GM18508 (cell line): ENCODE measurements at regions not wholly inside any gene's neighbourhood (a gene's known extent, or its start where the extent isn't known, plus 50 kb on each side); places are given as distances from the start of the nearest gene placed in this dataset.
"Not testable (repeated sequence)": the region's sequence is repeated elsewhere in the genome, so short reads cannot be mapped to it uniquely, and the experiment has no call there.

Source experiments
- ATAC-seq: cut with Tn5 transposase; IDR thresholded peaks from one replicate; pipeline ENCODE4 v1.9.1; 2021; ENCODE audit warnings: moderate number of reproducible peaks; ENCODE audit not compliant: insufficient read depth, unreplicated experiment

DNA sequence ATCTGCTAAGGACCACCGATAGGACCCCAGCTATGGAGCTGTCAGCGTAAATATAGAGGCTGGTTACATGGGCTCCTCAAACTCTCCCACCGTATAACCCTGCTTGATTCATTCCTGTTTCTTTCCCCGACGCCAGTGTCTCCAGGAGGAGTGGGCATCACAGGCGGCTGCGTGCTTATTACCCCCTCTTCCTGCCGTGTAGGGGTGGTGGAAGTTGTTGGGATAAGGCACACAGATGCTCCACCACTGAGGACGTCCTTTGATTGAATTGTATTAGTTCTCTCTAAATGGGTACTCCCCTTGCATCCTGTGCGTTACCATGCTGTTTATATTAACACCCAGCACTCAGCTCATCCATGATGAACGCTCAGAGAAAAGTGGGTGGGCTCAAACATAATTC lies 104.6 kb downstream of the ZBTB18 start:
- no peak for ATAC-seq

DNA sequence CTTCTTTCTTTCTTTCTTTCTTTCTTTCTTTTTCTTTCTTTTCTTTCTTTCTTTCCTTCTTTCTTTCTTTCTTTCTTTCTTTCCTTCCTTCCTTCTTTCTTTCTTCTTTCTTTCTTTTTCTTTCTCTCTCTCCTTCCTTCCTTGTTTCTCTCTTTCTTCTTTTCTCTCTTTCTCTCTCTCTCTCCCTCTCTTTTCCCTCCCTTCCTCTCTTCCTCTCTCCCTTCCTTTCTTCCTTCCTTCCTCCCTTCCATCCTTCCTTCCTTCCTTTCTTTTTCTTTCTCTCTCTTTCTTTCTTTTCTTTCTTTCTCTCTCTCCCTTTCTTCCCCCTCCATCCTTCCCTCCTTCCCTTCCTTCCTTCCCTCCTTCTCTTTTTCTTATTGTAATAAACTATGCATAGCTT lies 105.5 kb downstream of the ZBTB18 start:
- ATAC-seq = not testable (repeated sequence)

DNA sequence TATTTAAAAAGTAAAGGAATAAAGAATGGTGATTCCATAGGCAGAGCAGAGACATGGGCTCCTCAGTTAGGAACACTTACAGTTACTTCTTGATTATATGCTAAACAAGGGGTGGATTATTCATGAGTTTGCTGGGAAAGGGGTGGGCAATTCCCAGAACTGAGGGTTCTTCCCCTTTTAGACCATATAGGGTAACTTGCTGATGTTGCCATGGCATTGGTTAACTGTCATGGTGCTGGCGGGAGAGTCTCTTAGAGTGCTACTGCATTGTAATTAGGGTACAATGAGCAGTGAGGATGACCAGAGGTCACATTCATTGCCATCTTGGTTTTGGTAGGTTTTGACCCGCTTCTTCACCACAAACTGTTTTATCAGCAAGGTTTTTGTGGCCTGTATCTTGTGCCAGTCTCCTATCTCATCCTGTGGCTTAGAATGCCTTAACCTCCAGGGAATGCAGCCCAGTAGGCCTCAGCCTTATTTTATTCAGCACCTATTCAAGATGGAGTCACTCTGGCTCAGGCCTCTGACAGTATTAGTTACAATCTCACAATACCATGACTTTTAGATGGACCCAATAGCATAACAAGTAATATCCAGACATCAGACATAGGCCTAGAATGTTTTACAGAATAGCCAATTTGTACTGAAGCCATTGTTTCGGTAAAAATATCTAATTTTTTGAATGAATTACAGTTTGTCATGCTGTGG lies 106.8 kb downstream of the ZBTB18 start:
- no peak for ATAC-seq

DNA sequence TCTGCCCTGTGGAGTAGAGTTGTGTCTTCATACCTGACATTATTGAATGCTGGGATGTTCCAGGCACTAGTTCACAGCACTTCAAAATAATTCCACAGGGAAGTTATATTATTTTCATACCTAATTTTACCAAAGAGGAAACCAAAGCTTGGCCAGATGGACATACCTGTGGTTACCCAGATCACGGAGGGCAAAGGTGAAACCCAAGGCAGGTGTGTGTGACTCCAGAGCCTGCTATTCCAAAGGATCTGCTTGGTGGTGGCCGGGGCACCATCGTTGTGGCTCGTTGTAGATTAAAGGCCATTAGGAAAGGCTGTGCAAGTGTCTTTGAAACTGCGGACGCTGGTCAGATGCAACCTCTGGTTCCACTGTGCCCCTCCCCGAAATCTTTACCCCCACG lies 108.6 kb downstream of the ZBTB18 start:
- no peak for ATAC-seq

DNA sequence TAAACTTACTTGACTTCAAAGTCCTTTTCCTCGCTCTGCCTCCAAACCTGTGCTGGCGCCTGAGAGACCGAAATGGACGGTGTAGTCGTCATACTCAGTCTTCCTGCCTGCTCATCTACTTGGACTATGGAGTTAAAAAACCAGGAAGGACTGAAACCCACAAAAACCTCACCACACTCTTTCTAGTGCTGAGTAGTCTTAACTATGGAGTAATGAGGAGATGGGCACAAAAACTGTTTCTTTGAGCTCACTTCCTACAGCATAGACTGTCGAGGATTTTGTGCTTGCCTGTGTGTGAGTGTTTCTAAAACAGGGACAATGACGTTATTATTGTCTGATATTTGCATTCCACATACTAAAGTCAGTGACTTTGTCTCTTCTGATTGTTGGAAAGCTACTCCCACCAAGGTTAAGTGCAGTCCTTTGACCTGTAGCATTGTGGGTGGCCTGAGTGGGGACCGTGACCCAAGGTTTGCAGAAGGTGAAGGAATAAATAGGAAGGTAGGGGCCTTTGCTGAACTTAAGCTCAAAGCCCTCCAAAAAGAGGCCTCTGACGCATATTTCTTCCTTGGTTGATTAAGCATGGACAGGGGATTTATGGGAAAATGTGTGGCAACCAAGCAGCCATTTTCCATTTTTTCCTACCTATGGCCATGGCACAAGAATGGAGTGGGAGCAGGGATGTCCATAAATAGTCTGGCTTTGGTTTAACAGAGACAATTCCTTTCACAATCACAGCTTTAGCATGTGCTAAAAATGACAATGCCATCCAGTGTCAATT lies 109.6 kb downstream of the ZBTB18 start:
- ATAC-seq = no peak

DNA sequence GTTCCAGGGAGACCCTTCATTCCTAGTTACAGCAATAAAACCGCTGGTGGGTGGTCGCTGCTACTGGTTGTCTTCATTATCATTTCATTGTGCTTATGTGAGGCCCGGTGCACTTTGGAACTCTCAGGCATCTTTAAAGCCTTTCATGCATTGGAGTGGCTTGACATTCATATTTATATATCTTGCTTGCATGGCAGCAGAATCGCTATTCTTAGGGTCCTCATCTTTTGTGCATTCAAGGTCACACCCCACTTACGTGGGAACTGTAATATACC lies 110.1 kb downstream of the ZBTB18 start:
- no peak for ATAC-seq

DNA sequence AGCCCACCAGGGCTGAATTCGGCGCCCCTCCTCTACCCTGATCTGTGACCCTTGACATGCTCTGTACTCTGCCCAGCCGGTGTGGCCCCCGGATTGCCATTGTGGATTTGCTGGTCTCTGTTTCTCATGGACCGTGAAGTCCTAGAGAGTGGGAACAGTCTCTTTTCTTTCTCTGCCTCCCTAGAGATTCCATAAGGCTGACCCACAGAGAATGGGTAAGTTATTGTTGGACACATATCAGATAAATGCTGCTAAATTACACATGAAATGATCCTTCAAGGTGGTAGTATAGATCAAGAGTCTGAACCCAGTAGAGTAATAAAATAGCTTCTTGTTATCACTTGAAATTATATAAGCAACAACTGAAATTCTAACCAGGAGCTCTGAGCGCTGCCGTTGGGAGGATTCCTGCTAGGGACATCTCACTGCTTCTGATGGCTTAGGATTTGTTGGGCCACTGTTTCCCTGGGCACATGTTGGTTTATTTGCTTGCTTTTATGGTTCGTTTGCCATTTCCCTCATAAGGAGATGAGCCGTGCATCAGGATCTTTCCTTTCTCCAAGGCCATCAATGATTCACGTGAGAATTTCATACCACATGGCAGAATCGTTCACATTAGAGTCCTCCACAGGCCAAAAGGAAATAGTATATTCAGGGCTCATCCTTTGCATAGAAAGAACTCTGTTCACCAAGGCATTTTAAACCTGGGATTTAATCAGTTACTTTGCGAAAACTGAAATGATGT lies 111.9 kb downstream of the ZBTB18 start:
- ATAC-seq = no peak

DNA sequence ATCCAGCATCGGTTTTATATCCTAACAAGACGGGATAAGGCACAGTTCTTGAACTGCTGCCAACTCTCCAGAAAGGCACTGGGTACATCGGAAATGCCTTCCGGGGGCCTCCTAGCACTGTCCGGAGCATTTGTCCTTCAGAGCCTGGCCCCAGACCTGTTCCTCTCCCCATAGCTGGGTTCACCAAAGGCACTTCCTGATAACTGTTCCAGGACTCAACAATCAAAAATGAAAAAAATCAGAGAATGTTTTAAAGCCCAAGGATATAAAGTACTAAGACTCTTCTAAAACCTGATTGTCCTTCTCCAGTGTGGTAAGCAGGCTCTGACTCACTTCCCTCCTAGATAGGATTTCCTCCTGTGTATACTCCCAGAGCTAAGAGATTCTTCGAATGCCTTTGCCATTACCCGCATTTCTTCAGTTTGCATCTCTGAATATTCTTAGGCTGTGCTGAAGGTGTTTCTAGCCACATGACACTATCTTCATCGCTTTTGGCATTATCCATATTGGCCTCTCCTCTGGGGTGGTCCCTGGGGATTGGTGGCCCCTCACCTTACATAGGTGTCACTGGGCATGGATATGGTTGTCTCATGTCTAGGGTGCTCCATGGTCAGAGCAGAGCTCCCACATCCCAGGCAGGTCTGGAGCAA lies 112.9 kb downstream of the ZBTB18 start:
- no peak for ATAC-seq

DNA sequence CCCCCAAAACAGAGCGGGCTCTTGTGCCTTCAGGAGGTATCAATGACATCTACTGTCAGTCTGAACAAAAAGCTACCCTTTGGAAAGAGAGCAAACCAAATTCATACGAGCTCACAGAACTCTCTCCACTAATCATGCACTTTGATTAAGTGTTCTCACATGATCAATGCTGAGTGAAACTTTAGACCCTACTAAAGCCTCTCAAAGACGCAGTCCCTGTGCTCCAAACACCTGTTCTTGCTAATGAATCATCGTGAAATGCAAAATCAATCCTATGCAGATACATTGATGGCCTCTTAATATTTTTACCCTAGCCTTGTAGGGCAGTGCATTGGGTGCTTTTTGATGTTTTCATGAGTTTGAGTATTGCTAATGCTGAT lies 113.4 kb downstream of the ZBTB18 start:
- no peak for ATAC-seq

DNA sequence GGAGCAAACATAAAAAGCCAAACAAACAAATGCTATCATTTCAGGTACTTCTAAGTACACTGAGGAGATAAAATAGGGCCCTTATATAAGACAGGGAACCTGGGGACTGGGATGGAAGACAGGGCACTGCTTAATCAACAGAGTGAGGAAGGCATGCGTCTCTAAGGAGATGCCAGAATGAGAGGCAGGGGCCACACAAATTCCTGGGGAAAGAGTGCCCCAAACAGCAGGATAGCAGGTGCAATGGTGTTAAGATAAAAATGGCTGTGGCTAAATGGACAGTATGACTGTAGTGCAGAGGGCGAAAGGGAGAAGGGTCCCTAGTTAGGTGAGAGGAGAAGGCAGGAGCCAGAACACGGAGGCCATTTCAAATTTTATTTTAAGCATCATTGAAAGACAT lies 113.9 kb downstream of the ZBTB18 start:
- ATAC-seq = no peak

DNA sequence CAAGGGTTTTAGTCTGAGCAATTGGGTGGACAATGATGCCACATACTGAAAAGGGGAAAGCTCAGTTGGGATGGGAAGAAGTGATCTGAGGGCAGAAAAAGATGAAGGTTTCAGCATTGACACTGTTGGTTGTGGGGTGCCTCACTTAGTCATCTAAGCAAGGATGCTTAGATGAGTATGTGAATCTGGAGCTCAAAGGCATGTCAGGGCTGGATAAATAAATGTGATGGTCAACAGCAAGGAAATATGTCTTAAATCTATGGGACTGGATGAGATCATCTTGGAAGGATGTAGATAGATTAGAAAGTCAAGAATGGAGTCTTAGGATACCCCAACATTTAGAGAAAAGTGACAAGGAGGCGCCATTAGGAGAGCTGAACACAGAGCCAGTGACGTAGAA lies 114.6 kb downstream of the ZBTB18 start:
- no peak for ATAC-seq

DNA sequence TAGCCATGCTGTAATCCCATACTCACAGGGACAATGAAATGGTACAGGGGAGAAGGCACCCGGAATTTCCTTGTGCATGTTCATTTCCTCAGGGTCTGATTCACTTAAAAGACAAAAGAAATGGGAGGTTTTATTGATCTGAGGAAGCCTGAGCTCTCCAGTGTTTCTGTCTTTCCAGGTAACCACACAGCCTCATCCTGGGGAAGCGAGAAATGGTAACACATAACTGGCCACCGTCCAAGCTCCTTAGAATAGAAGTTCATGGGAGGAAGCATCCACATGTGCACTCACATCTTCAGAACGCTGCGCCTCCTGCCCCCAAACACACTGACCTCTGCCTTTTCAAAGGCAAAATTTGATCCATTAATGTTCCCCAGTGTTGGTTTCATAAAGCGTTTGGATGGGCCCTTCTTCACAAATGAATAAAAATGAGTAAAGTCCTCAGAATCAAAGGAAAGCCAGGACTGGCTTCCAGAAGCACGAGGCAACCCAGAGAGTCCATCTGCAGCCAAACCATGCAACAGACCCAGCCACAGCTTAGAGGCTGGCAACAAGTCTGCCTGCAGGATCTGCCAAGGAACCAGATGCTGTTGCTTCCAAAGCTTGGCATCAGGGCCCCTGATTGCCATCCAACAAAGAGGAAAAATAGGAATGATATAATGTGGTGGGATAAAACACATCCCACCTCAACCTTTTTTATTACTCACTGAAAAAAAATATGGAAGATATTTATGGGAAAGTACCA lies 120.3 kb downstream of the ZBTB18 start:
- ATAC-seq = no peak

DNA sequence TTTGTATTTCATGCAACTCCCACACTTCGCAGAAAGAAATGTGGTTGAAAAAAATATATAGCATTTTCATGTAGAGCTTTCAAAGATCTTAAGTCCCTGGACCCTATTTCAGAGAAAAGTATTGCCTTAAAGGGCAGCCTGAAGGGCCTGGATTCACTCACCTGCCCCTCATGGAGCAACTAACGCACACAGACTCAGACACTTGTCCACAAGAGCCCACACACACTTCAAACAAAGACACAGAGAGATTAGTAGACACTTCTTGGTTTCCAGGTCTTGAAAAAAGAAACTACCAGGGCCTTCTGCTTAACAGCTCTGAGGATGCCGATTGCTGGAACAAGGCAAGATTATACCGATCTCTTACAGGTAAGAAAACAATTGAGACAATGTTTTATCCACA lies 122.2 kb downstream of the ZBTB18 start:
- no peak for ATAC-seq

DNA sequence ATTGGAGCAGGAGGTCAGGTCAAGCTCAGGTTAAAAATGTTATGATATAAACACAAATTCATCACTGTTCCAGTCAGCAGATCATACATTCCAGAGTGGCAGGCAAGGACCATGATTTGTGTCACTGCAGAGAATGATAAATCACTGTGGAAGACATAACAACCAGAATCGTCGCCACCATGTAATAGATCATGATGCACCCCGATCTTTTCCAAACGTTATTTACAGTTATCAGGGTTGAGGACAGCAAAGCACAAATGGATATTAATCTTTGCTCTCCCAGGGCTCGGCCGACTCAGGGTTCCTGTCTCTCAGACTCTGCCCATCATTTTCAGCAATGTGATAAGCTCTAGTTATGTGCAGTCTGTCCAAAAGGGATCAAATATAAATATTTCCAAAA lies 122.7 kb downstream of the ZBTB18 start:
- no peak for ATAC-seq

DNA sequence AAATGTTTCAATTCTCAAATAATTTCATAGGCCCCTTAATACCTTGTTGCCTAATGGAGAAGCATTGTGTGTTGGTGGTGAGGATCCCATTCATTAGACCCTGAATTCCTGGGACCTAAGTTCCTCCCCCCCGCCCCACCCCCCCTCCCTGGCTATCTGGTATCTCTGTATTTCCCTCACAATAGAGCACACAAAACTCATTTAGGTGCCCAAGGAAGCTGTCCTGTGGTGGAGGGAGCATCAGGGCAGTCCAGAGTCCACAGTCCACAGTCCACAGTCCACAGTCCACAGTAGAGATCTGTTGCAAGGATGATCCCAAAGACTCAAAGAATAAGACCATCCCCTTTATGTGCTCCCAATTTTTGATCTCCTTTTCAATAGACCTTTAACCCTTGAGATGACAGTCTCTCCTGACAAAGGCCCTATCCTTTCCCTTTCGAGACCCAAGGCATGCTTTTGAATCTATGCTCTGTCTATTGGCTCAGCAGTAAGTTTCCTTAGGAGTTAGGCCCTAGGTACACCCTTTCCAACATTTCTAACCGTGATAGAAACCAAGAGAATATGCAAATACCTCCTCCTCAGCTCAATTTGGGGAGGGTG lies 123.9 kb downstream of the ZBTB18 start:
- no peak for ATAC-seq

DNA sequence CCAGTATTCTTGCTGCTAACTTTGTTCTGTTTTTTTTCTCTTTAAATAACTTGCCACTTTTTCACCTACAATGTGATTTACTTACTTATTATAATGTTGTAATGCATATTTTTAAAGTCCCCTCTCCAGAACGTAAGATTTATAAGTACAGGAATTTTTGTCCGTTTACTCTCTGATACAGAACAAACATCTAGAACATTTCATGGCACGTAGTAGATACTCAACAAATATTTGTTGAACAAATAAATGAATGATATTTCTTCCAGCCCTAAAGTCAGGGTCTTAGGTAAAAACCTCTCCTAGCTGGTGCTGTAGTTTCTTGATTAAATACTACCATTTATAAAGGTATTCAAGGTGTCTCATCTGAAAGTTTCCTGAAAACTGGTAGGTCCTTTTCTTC lies 125.1 kb downstream of the ZBTB18 start:
- ATAC-seq = no peak

DNA sequence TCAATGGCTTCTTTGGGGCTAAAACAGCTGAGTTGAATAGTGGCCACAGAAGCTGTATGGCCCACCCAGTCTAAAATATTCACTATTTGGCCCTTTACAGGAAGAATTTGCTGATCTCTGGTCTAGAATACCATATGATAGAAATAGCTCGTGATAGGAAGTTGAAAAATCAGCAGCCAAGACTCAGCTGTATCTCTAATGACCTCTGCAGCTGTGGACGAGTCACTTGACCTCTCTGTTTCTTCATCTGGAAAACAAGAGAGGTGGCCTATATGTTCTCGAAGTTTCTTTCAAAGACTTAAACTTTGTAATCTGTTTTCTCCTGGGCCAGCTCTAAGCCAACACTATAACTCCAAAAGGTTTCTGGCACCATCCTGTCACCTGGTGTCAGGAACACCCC lies 129.2 kb downstream of the ZBTB18 start:
- ATAC-seq = no peak

DNA sequence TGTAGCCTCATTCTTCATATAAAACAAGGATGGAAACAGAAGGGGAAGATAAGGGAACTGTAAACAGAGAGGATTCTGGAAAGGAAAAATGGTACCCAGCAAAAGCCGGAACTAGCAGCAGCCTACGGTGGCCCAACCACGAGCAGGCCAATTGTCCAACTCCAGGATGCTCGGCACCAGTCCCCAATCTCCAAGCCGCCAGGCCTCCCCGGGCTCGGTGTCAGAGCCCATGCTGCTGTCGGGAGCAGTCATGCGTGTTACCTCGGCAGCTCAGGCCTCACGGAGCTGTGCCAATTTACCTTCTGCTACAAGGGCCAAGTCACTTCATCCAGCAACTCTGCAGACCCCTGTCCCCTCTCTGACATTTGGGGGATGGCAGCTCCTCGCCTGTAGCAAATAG lies 130.8 kb downstream of the ZBTB18 start:
- no peak for ATAC-seq

DNA sequence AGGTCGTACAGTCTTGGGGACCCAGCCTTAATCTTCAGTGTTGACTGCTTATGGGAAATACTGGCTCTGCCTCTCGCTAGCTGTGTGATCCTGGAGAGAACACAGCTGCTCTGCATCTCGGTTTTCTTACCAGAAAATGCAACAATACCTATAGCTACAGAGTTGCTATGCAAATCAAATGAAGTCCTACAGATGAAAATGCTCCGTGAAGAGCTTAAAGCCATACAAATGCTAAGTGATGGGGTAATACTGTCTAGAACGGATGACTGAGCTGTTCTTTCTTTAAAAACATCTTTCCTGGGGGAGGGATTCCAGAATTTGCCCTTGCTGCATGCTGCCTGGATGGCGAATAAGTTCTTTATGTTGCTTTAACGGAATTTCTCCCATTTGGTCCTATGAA lies 132.0 kb downstream of the ZBTB18 start:
- no peak for ATAC-seq

DNA sequence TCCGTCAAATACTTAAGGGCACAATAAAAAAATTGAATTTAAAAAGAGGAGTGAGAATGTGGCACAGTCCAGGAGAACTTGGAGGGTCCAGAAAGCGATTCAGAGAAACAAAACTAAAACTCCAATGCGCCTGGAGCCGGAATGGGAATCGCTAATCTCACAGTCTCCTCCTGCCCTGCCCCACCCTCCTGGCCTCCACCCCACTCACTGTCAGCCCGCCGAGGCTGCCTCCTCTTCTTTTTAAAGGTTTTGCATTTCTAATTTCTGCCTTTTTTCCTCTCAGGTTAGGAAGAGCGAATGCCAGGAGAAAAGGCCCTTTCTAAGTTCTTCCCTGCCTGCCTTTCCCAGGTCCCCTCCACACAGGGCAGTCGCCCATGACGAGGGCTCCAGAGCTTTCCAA lies 135.3 kb downstream of the ZBTB18 start:
- no peak for ATAC-seq
